ENCODE measurements at regions not wholly inside any gene's neighbourhood (a gene's known extent, or its start where the extent isn't known, plus 50 kb on each side); places are given as distances from the start of the nearest gene placed in this dataset.

GRCh38 chr14:103233328-103233727, 100.7 kb upstream of the EIF5 start:
- H3K79me2 ChIP-seq (ENCODE audit: control insufficient read depth in 1 of 2, insufficient read depth in 2 of 2, low read length in 2 of 2): no peaks in the 10 kb centered on the region
- H2BK120ac ChIP-seq (replicated peaks; ENCODE audit: low read depth, low read length): no peak overlapping the region
- H4K91ac ChIP-seq (replicated peaks; ENCODE audit: insufficient read length, low read length): no peak overlapping the region
- no peak overlapping the region for H3K9ac ChIP-seq (replicated peaks in 1 of 4; ENCODE audit: extremely low read depth in 1 of 4, low read depth in 3 of 4, low read length in 3 of 4)
- no peak overlapping the region for H2BK5ac ChIP-seq (ENCODE audit: low read depth, low read length)
- no peak overlapping the region for H4K5ac ChIP-seq (ENCODE audit: insufficient read length, low read depth, low read length)
- H4K8ac ChIP-seq (ENCODE audit: extremely low read depth, insufficient read depth, low read length): no peak overlapping the region
- H2BK20ac ChIP-seq (ENCODE audit: low read length): no peak overlapping the region
- no peaks in the 10 kb centered on the region for H3K79me1 ChIP-seq (ENCODE audit: low read depth, low read length)
- H3K14ac ChIP-seq (ENCODE audit: insufficient read length): no peak overlapping the region
- H3K4me1 ChIP-seq (replicated peaks in 1 of 4; ENCODE audit: control insufficient read depth in 3 of 4, insufficient read depth in 4 of 4, low read length in 3 of 4): peaks cover 0 to 6% (median 3%) of the 10 kb centered on the region in 4 experiments; a peak in 3 of 7 replicates
- no peaks in the 10 kb centered on the region for H3K36me3 ChIP-seq (ENCODE audit: control insufficient read depth in 2 of 4, insufficient read depth in 4 of 4, low read length in 3 of 4)
- DNase-seq (ENCODE audit: low read depth in 1 of 2, low spot score in 2 of 2) (no peak), FAIRE-seq (no peak)
- ChIA-PET CTCF (ENCODE audit: partially characterized antibody) (interaction anchor here (0.8 to 1.4 kb wide), 4 partner anchors 17 to 129 kb away, joined by 3 to 6 read pairs (median 4); no protein-coding TSS in a partner anchor), POLR2A (ENCODE audit: partially characterized antibody) (no interaction called here)
- no peak overlapping the region for H2AK5ac ChIP-seq (ENCODE audit: low read depth, low read length)
- H3K4me2 ChIP-seq (ENCODE audit: insufficient read depth in 1 of 2, low read depth in 2 of 2, low read length in 2 of 2): no peak overlapping the region
- H3K4me3 ChIP-seq (ENCODE audit: extremely low read depth in 1 of 4, insufficient read depth in 2 of 4, low read depth in 3 of 4, low read length in 4 of 4): no peak overlapping the region
- no peak overlapping the region for H2BK15ac ChIP-seq (ENCODE audit: low read length)
- H2BK12ac ChIP-seq (ENCODE audit: low read depth, low read length): peak overlapping the region; percentile 84; the same call in 1 of the 2 replicates
- no peak overlapping the region for H3K23ac ChIP-seq (ENCODE audit: insufficient read length)
- no peak overlapping the region for H2AFZ ChIP-seq (ENCODE audit: low read length)
- TF ChIP-seq JUND (IDR thresholded peaks at IDR 0.05; ENCODE audit: low read length) (no peak), GABPA (IDR thresholded peaks at IDR 0.05; ENCODE audit: borderline replicate concordance, insufficient read depth, low read length) (no peak), PHF8 (conservative IDR thresholded peaks at IDR 0.05; ENCODE audit: low read depth, low read length) (no peak)
- H3K18ac ChIP-seq (ENCODE audit: extremely low read depth, low read length): no peak overlapping the region
- WGBS, 2 experiments (ENCODE audit: extremely low coverage in 1 of 2, insufficient coverage in 1 of 2, insufficient read length in 1 of 2, insufficient replicate concordance in 2 of 2, low coverage in 1 of 2, low lambda C conversion rate in 2 of 2, missing lambda C conversion rate in 1 of 2): 94% methylated on average over 3 of the region's 3 CpGs; no CpG with 5 or more reads in 1 of the 2 experiments
- no peak overlapping the region for H3K56ac ChIP-seq (replicated peaks; ENCODE audit: insufficient read length, low read depth, low read length)
- no peak overlapping the region for H3K4ac ChIP-seq (replicated peaks; ENCODE audit: insufficient read length, low read depth, low read length)
- peaks cover 2 to 4% of the 10 kb centered on the region in 2 experiments; a peak in 2 of 4 replicates for H3K9me3 ChIP-seq (ENCODE audit: insufficient read depth in 2 of 2, low read depth in 1 of 2, low read length in 1 of 2)
- H3K27me3 ChIP-seq (replicated peaks in 1 of 4; ENCODE audit: control insufficient read depth in 3 of 4, extremely low read depth in 1 of 4, insufficient read depth in 3 of 4, low read length in 3 of 4): no peaks in the 10 kb centered on the region
- no peaks in the 10 kb centered on the region for H4K20me1 ChIP-seq (replicated peaks in 1 of 2; ENCODE audit: control insufficient read depth in 1 of 2, insufficient read depth in 2 of 2, low read length in 2 of 2)
- H3K27ac ChIP-seq (ENCODE audit: low read depth, low read length): no peak overlapping the region
- no peaks in the 10 kb centered on the region for H3K23me2 ChIP-seq (ENCODE audit: low read depth, low read length)
